GM23248 (cell line): ENCODE measurements at regions not wholly inside any gene's neighbourhood (a gene's known extent, or its start where the extent isn't known, plus 50 kb on each side); places are given as distances from the start of the nearest gene placed in this dataset.
A peak's percentile ranks its signal among the peaks of the same experiment; 100 is the strongest.

ENCODE experiments used
- DNase-seq: peaks from one replicate; pipeline ENCODE4 v3.0.0-alpha.2; 2015
- H2AFZ ChIP-seq: fragments of 200-600 bp; sonication (generic); 2 replicates; pipeline ENCODE4 v1.6.1; 2016; ENCODE audit warnings: antibody characterized with exemption
- H3F3A ChIP-seq: fragments of 200-600 bp; sonication (generic); 2 replicates; pipeline ENCODE4 v1.6.1; 2016; ENCODE audit warnings: mild to moderate bottlenecking, antibody characterized with exemption, mixed run types; ENCODE audit not compliant: insufficient read depth
- H3K27ac ChIP-seq: fragments of 200-600 bp; sonication (generic); 2 replicates; pipeline ENCODE4 v1.5.1; 2016; ENCODE audit warnings: mild to moderate bottlenecking
- H3K27me3 ChIP-seq: fragments of 200-600 bp; sonication (generic); replicated peaks from 2 replicates; pipeline ENCODE4 v1.6.1; 2016; ENCODE audit warnings: mild to moderate bottlenecking; ENCODE audit not compliant: insufficient read depth
- H3K36me3 ChIP-seq: fragments of 200-600 bp; sonication (generic); 2 replicates; pipeline ENCODE4 v1.6.1; 2016; ENCODE audit warnings: low read depth, mild to moderate bottlenecking
- H3K4me1 ChIP-seq: fragments of 200-600 bp; sonication (generic); 2 replicates; pipeline ENCODE4 v1.6.1; 2016; ENCODE audit warnings: mild to moderate bottlenecking; ENCODE audit not compliant: insufficient read depth
- H3K4me2 ChIP-seq: fragments of 200-600 bp; sonication (generic); one replicate; pipeline ENCODE4 v1.6.1; 2016; ENCODE audit warnings: mild to moderate bottlenecking; ENCODE audit not compliant: unreplicated experiment
- H3K4me3 ChIP-seq: fragments of 200-600 bp; sonication (generic); 2 replicates; pipeline ENCODE4 v1.5.1; 2016; ENCODE audit warnings: mild to moderate bottlenecking
- H3K79me2 ChIP-seq: fragments of 200-600 bp; sonication (generic); 2 replicates; pipeline ENCODE4 v1.6.1; 2016; ENCODE audit warnings: mild to moderate bottlenecking; ENCODE audit not compliant: insufficient read depth
- H3K9ac ChIP-seq: fragments of 200-600 bp; sonication (generic); 2 replicates; pipeline ENCODE4 v1.6.1; 2016; ENCODE audit warnings: mild to moderate bottlenecking
- H3K9me2 ChIP-seq: fragments of 200-600 bp; sonication (generic); 2 replicates; pipeline ENCODE4 v1.6.1; 2016; ENCODE audit warnings: mixed run types, mild to moderate bottlenecking, moderate library complexity; ENCODE audit not compliant: insufficient read depth
- H3K9me3 ChIP-seq: fragments of 200-600 bp; sonication (generic); one replicate; pipeline ENCODE4 v1.6.1; 2017; ENCODE audit warnings: low read depth
- H4K20me1 ChIP-seq: fragments of 200-600 bp; sonication (generic); 2 replicates; pipeline ENCODE4 v1.6.0; 2016; ENCODE audit not compliant: insufficient read depth
- EZH2 ChIP-seq: fragments of 200-600 bp; sonication (generic); IDR thresholded peaks from 2 replicates; pipeline ENCODE4 v1.6.1; 2018; ENCODE audit warnings: antibody characterized with exemption, mild to moderate bottlenecking; ENCODE audit not compliant: insufficient read depth, poor library complexity, severe bottlenecking
- EZH2phosphoT487 ChIP-seq: fragments of 200-600 bp; sonication (generic); IDR thresholded peaks from 2 replicates; pipeline ENCODE4 v1.6.1; 2018; ENCODE audit warnings: antibody characterized with exemption, moderate library complexity, mild to moderate bottlenecking, low read depth; ENCODE audit not compliant: insufficient read depth
- WGBS, 2 experiments: methylation state at CpG; one replicate each; pipeline ENCODE4 v1.1.6; 2015 to 2017; ENCODE audit warnings: low lambda C conversion rate in 2 of 2, low coverage in 1 of 2; ENCODE audit errors: missing lambda C conversion rate in 2 of 2; 5-methylcytosine and 5-hydroxymethylcytosine counted together
- in situ Hi-C: fragments of 300-500 bp; cut with MboI; formaldehyde crosslinking; loops from 2 replicates; pipeline ENCODE4 v1.15.0; 2020

GRCh38 chr1:195054217-195054687, 1554.0 kb downstream of the KCNT2 start:
- H3K27me3 ChIP-seq: no peaks in the 10 kb centered on the region
- H3K9me3 ChIP-seq: no peaks in the 10 kb centered on the region
- no peaks in the 10 kb centered on the region for H3F3A ChIP-seq
- H4K20me1 ChIP-seq: no peaks in the 10 kb centered on the region
- no peaks in the 10 kb centered on the region for H3K9me2 ChIP-seq
- no peaks in the 10 kb centered on the region for H3K79me2 ChIP-seq
- H3K36me3 ChIP-seq: no peaks in the 10 kb centered on the region
- no peak overlapping the region for H3K4me2 ChIP-seq
- TF ChIP-seq EZH2 (no peak), EZH2phosphoT487 (no peak)
- 61% methylated on average over 21 to 27 of the region's 27 CpGs for WGBS, 2 experiments
- in situ Hi-C loops: no loop called here
- H3K4me3 ChIP-seq: no peak overlapping the region
- DNase-seq: no peak
- H3K4me1 ChIP-seq: no peaks in the 10 kb centered on the region
- no peak overlapping the region for H3K9ac ChIP-seq
- H2AFZ ChIP-seq: peak overlapping the region; percentile 72; the same call in 1 of the 2 replicates
- no peak overlapping the region for H3K27ac ChIP-seq

DNA sequence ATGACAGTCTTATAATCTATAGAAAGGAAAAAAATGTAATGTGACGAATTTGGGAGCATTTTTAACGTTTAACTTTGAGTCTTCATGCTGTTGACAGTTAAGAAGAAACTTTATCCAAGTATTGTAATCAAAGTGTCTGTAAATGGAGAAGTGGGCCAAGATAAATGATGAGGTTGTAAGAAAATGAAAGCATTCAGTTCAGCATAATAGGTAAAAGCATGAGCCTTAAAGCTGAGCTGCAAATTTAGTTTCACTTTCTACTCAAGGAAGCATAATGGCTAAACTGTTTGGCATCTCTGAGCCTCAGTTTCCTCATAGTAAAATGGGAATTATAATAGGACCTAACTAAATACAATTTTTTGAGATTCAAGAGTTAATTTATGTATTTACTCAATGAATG, 1554.8 kb downstream of the KCNT2 start:
- peak; percentile 11 for DNase-seq
- no peaks in the 10 kb centered on the region for H3K9me3 ChIP-seq
- H3K4me3 ChIP-seq: peak overlapping the region; percentile 51
- no peaks in the 10 kb centered on the region for H3K36me3 ChIP-seq
- H3K9ac ChIP-seq: no peak overlapping the region
- H3F3A ChIP-seq: no peaks in the 10 kb centered on the region
- in situ Hi-C loops: no loop called here
- TF ChIP-seq EZH2 (no peak), EZH2phosphoT487 (no peak)
- H3K4me2 ChIP-seq: peak overlapping the region; percentile 57
- H3K79me2 ChIP-seq: no peaks in the 10 kb centered on the region
- no peaks in the 10 kb centered on the region for H3K9me2 ChIP-seq
- H2AFZ ChIP-seq: peak overlapping the region; percentile 72
- H4K20me1 ChIP-seq: no peaks in the 10 kb centered on the region
- H3K27ac ChIP-seq: no peak overlapping the region
- H3K27me3 ChIP-seq: no peaks in the 10 kb centered on the region
- H3K4me1 ChIP-seq: no peaks in the 10 kb centered on the region
- 7 to 9% methylated on average over 2 of the region's 2 CpGs for WGBS, 2 experiments

DNA sequence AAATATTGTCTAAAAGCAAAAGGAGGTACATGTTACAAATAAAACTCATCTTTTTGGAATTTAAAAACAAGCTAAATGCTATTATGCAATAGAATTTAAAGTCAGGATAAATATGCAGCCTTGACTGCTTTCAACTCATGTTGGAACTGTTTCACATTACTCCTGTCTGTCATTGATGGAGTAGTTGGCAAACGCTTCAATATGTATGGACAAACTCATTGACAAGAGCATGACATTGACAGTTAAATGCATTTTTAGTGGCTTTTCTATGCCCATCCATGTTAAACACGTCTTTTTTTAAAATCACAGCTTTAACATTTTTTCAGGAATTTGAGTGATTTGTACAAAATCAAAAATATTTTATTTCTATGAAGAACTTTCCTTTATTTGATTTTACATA, 1560.5 kb downstream of the KCNT2 start:
- H3K27me3 ChIP-seq: no peaks in the 10 kb centered on the region
- no peaks in the 10 kb centered on the region for H4K20me1 ChIP-seq
- H3K4me2 ChIP-seq: no peak overlapping the region
- H3K9me2 ChIP-seq: no peaks in the 10 kb centered on the region
- in situ Hi-C loops: no loop called here
- no peaks in the 10 kb centered on the region for H3K79me2 ChIP-seq
- TF ChIP-seq EZH2 (no peak), EZH2phosphoT487 (no peak)
- no peak overlapping the region for H3K27ac ChIP-seq
- WGBS, 2 experiments: 3 to 4% methylated on average over 2 of the region's 2 CpGs
- H2AFZ ChIP-seq: no peak overlapping the region
- DNase-seq: no peak
- H3F3A ChIP-seq: no peaks in the 10 kb centered on the region
- H3K36me3 ChIP-seq: no peaks in the 10 kb centered on the region
- no peak overlapping the region for H3K4me3 ChIP-seq
- H3K9ac ChIP-seq: no peak overlapping the region
- no peaks in the 10 kb centered on the region for H3K4me1 ChIP-seq
- no peaks in the 10 kb centered on the region for H3K9me3 ChIP-seq

GRCh38 chr1:195045072-195045471, 1563.2 kb downstream of the KCNT2 start:
- WGBS, 2 experiments: 45 to 52% methylated on average over 2 of the region's 2 CpGs

DNA sequence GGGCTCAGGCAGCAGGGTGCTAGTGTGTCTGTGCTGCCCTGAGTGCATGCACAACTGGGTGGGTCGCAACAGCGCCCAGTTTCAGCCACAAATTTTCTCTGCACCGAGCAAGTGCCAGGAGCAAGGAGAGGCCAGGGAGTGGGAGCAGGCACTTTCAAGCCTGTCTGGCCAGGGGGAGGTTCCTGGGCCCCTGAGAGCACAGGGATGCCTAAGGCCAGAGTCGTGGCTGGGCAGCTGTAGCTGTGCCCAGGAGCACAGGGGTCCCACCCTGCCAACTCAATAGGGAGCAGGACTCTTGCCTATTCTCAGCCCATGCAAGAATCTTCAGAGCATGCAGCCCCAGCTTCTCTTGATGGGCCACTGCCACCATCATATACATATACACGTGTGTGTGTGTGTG, 1577.4 kb downstream of the KCNT2 start:
- 47 to 51% methylated on average over 5 of the region's 5 CpGs for WGBS, 2 experiments
- in situ Hi-C loops: no loop called here

More at GRCh38 chr1:195045072-195045471, 1563.2 kb downstream of the KCNT2 start:
- in situ Hi-C loops: no loop called here
- Histone ChIP-seq H3K9me2 (no peaks in the 10 kb centered on the region), H3K27ac (no peak overlapping the region), H3K36me3 (no peaks in the 10 kb centered on the region), H2AFZ (no peak overlapping the region), H3K79me2 (no peaks in the 10 kb centered on the region), H3F3A (no peaks in the 10 kb centered on the region), H3K4me1 (no peaks in the 10 kb centered on the region), H3K9ac (no peak overlapping the region), H3K27me3 (no peaks in the 10 kb centered on the region), H4K20me1 (no peaks in the 10 kb centered on the region), H3K9me3 (no peaks in the 10 kb centered on the region), H3K4me3 (no peak overlapping the region), H3K4me2 (no peak overlapping the region)
- no peak for TF ChIP-seq EZH2phosphoT487
- DNase-seq: no peak

More for the DNA sequence above, 1577.4 kb downstream of the KCNT2 start:
- H3K9me2 ChIP-seq: no peaks in the 10 kb centered on the region
- H3K9ac ChIP-seq: no peak overlapping the region
- H3K27ac ChIP-seq: no peak overlapping the region
- no peaks in the 10 kb centered on the region for H3K79me2 ChIP-seq
- no peaks in the 10 kb centered on the region for H3K27me3 ChIP-seq
- no peak overlapping the region for H3K4me3 ChIP-seq
- H3K4me1 ChIP-seq: no peaks in the 10 kb centered on the region
- no peak overlapping the region for H2AFZ ChIP-seq
- no peaks in the 10 kb centered on the region for H3F3A ChIP-seq
- no peaks in the 10 kb centered on the region for H4K20me1 ChIP-seq
- H3K36me3 ChIP-seq: no peaks in the 10 kb centered on the region
- TF ChIP-seq EZH2: no peak
- DNase-seq: no peak
- no peak overlapping the region for H3K4me2 ChIP-seq
- no peaks in the 10 kb centered on the region for H3K9me3 ChIP-seq
